H9 (cell line): ENCODE measurements at regions not wholly inside any gene's neighbourhood (a gene's known extent, or its start where the extent isn't known, plus 50 kb on each side); places are given as distances from the start of the nearest gene placed in this dataset.

Experiments
- DNase-seq: peaks from one replicate; pipeline ENCODE4 v3.0.0-alpha.2; 2017
- H2AFZ ChIP-seq: one replicate; pipeline ENCODE4 v1.6.1; 2013; ENCODE audit warnings: mild to moderate bottlenecking, low read length, control low read depth, moderate library complexity
- H2AK5ac ChIP-seq: 2 replicates; pipeline ENCODE4 v1.6.1; 2013; ENCODE audit warnings: low read length, control low read depth, mixed read lengths; ENCODE audit not compliant: insufficient read length
- H2BK120ac ChIP-seq: one replicate; pipeline ENCODE4 v1.6.1; 2013; ENCODE audit warnings: low read depth, mild to moderate bottlenecking, low read length, control low read depth, inconsistent platforms; ENCODE audit not compliant: poor library complexity, severe bottlenecking
- H2BK12ac ChIP-seq: 2 replicates; pipeline ENCODE4 v1.6.1; 2013; ENCODE audit warnings: low read length, control low read depth, mixed read lengths, low read depth; ENCODE audit not compliant: insufficient read length
- H2BK15ac ChIP-seq: 2 replicates; pipeline ENCODE4 v1.6.1; 2013; ENCODE audit warnings: low read depth, low read length, control low read depth
- H2BK20ac ChIP-seq: one replicate; pipeline ENCODE4 v1.6.1; 2013; ENCODE audit warnings: low read depth, mild to moderate bottlenecking, low read length, control low read depth, inconsistent platforms; ENCODE audit not compliant: poor library complexity, severe bottlenecking
- H2BK5ac ChIP-seq: 2 replicates; pipeline ENCODE4 v1.6.1; 2013; ENCODE audit warnings: low read length, control low read depth, mixed read lengths; ENCODE audit not compliant: insufficient read length
- H3K14ac ChIP-seq: 2 replicates; pipeline ENCODE4 v1.6.1; 2013; ENCODE audit warnings: low read length, control low read depth; ENCODE audit not compliant: insufficient read depth
- H3K18ac ChIP-seq: 2 replicates; pipeline ENCODE4 v1.6.1; 2013; ENCODE audit warnings: low read depth, mild to moderate bottlenecking, mixed read lengths, low read length, control low read depth; ENCODE audit not compliant: insufficient read length
- H3K23ac ChIP-seq: 2 replicates; pipeline ENCODE4 v1.6.1; 2013; ENCODE audit warnings: low read length, control low read depth, mixed read lengths, low read depth; ENCODE audit not compliant: insufficient read length
- H3K23me2 ChIP-seq: 2 replicates; pipeline ENCODE4 v1.6.1; 2013; ENCODE audit warnings: low read depth, mild to moderate bottlenecking, mixed read lengths, low read length, control low read depth; ENCODE audit not compliant: insufficient read length, poor library complexity, severe bottlenecking
- H3K27ac ChIP-seq: 2 replicates; pipeline ENCODE4 v1.5.1; 2013; ENCODE audit warnings: low read length, control low read depth, mixed read lengths, low read depth; ENCODE audit not compliant: insufficient read length
- H3K27me3 ChIP-seq: 2 replicates; pipeline ENCODE4 v1.6.1; 2013; ENCODE audit warnings: low read length, control low read depth, inconsistent platforms; ENCODE audit not compliant: insufficient read depth
- H3K4ac ChIP-seq: 2 replicates; pipeline ENCODE4 v1.6.1; 2013; ENCODE audit warnings: low read depth, mild to moderate bottlenecking, control low read depth, inconsistent platforms, low read length, moderate library complexity
- H3K4me1 ChIP-seq: 2 replicates; pipeline ENCODE4 v1.6.1; 2013; ENCODE audit warnings: low read length, control low read depth, inconsistent platforms; ENCODE audit not compliant: insufficient read depth
- H3K4me2 ChIP-seq: 2 replicates; pipeline ENCODE4 v1.6.1; 2013; ENCODE audit warnings: low read length, control low read depth, mixed read lengths; ENCODE audit not compliant: insufficient read length, insufficient read depth
- H3K56ac ChIP-seq: 2 replicates; pipeline ENCODE4 v1.6.1; 2013; ENCODE audit warnings: low read depth, mild to moderate bottlenecking, mixed read lengths, low read length, control low read depth; ENCODE audit not compliant: insufficient read length
- H3K79me1 ChIP-seq: 2 replicates; pipeline ENCODE4 v1.6.1; 2013; ENCODE audit warnings: low read depth, mild to moderate bottlenecking, moderate library complexity, low read length, control low read depth, inconsistent platforms; ENCODE audit not compliant: insufficient read depth, poor library complexity, severe bottlenecking
- H3K79me2 ChIP-seq: 2 replicates; pipeline ENCODE4 v1.6.1; 2013; ENCODE audit warnings: low read length, control low read depth, inconsistent platforms; ENCODE audit not compliant: insufficient read depth
- H3K9ac ChIP-seq: 2 replicates; pipeline ENCODE4 v1.6.1; 2013; ENCODE audit warnings: low read length, control low read depth, mixed read lengths; ENCODE audit not compliant: insufficient read length; ENCODE audit errors: extremely low read depth
- H3K9me3 ChIP-seq: one replicate; pipeline ENCODE4 v1.6.1; 2013; ENCODE audit warnings: low read depth, low read length, inconsistent platforms; ENCODE audit not compliant: control insufficient read depth
- H3T11ph ChIP-seq: one replicate; pipeline ENCODE4 v1.6.1; 2013; ENCODE audit warnings: mild to moderate bottlenecking, low read length, control low read depth, inconsistent platforms
- H4K20me1 ChIP-seq: one replicate; pipeline ENCODE4 v1.6.1; 2013; ENCODE audit not compliant: control insufficient read depth, insufficient read length, insufficient read depth
- H4K5ac ChIP-seq: 2 replicates; pipeline ENCODE4 v1.6.1; 2013; ENCODE audit warnings: low read depth, mild to moderate bottlenecking, mixed read lengths, low read length, control low read depth; ENCODE audit not compliant: insufficient read length
- H4K8ac ChIP-seq: replicated peaks from 2 replicates; pipeline ENCODE4 v1.6.1; 2013; ENCODE audit warnings: low read length, control low read depth, mixed read lengths, low read depth; ENCODE audit not compliant: insufficient read length
- H4K91ac ChIP-seq: 2 replicates; pipeline ENCODE4 v1.6.1; 2013; ENCODE audit warnings: low read depth, mild to moderate bottlenecking, moderate library complexity, mixed read lengths, low read length, control low read depth; ENCODE audit not compliant: insufficient read length
- H3K27ac Mint-ChIP-seq, 3 experiments: 2 replicates in 2 of 3; 3 replicates in 1 of 3; pipeline ENCODE4 v1.8.0; 2020 to 2021; ENCODE audit warnings: mixed read lengths in 3 of 3, mild to moderate bottlenecking in 1 of 3, moderate library complexity in 1 of 3
- H3K27me3 Mint-ChIP-seq: 2 replicates; pipeline ENCODE4 v1.8.0; 2021; ENCODE audit warnings: low read depth, mild to moderate bottlenecking, moderate library complexity, mixed read lengths
- H3K36me3 Mint-ChIP-seq, 3 experiments: 2 replicates in 2 of 3; 3 replicates in 1 of 3; pipeline ENCODE4 v1.8.0; 2020 to 2021; ENCODE audit warnings: low read depth in 3 of 3, mixed read lengths in 3 of 3; ENCODE audit not compliant: insufficient read depth in 1 of 3
- H3K4me1 Mint-ChIP-seq, 2 experiments: 2 replicates each; pipeline ENCODE4 v1.8.0; 2020; ENCODE audit warnings: mixed read lengths in 2 of 2
- H3K4me3 Mint-ChIP-seq, 2 experiments: 2 replicates in 1 of 2; 3 replicates in 1 of 2; pipeline ENCODE4 v1.8.0; 2020 to 2021; ENCODE audit warnings: mild to moderate bottlenecking in 2 of 2, mixed read lengths in 2 of 2, moderate library complexity in 1 of 2
- H3K9me3 Mint-ChIP-seq, 2 experiments: 2 replicates in 1 of 2; 3 replicates in 1 of 2; pipeline ENCODE4 v1.8.0; 2020; ENCODE audit warnings: mild to moderate bottlenecking in 2 of 2, mixed read lengths in 2 of 2, moderate library complexity in 1 of 2
- WGBS: extraction: QIAGEN DNeasy Blood & Tissue Kit; methylation state at CpG from one replicate; pipeline ENCODE4 v1.1.7; 2013; ENCODE audit warnings: missing lambda C conversion rate, low lambda C conversion rate, mixed read lengths; ENCODE audit not compliant: insufficient read length; ENCODE audit errors: extremely low coverage; 5-methylcytosine and 5-hydroxymethylcytosine counted together
- TF ChIP-seq, protein P1 (sequence below): fragments of 200-600 bp; sonication (generic); conservative IDR thresholded peaks from 3 replicates; pipeline ENCODE4 v1.8.0; 2021; ENCODE audit warnings: antibody characterized with exemption, mild to moderate bottlenecking

DNA sequence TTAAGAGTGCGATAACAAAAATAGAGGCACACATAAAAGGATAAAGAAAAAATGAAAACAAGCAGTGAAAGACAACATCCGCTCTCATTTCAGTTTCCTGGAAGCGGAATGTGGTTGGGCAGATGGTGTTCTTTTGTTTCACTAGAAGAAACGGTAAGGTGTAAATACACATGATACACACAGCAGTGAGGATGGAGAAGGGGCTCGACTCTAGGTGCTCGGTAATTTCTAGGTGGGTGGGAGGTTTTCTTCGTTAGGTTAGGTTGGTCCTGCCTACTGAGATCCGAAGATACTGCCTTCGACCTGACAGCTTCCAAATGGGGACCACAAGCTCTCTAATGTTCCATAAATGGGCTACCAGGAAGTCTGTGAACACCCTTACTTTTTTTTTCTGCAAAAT, 1082.5 kb downstream of the BCL11B start:
- Histone ChIP-seq H3K79me1 (no peaks in the 10 kb centered on the region), H3K79me2 (no peaks in the 10 kb centered on the region), H3K4me1 (no peaks in the 10 kb centered on the region), H3K18ac (no peak overlapping the region), H4K5ac (no peak overlapping the region), H4K91ac (no peak overlapping the region), H3K23ac (no peak overlapping the region), H4K20me1 (no peaks in the 10 kb centered on the region), H3K23me2 (no peaks in the 10 kb centered on the region), H3T11ph (no peak overlapping the region), H2BK20ac (no peak overlapping the region), H2BK12ac (no peak overlapping the region), H2BK5ac (no peak overlapping the region), H2AK5ac (no peak overlapping the region), H3K4me2 (no peak overlapping the region), H3K9me3 (no peaks in the 10 kb centered on the region), H3K4ac (no peak overlapping the region), H4K8ac (no peak overlapping the region), H3K56ac (no peak overlapping the region), H3K14ac (no peak overlapping the region), H3K27ac (no peak overlapping the region), H3K27me3 (no peaks in the 10 kb centered on the region), H3K9ac (no peak overlapping the region), H2BK120ac (no peak overlapping the region), H2AFZ (no peak overlapping the region), H2BK15ac (no peak overlapping the region)
- Mint-ChIP-seq H3K27me3 (no peaks in the 10 kb centered on the region; the same call in 1 of the 2 replicates), H3K4me3 (no peak overlapping the region), H3K9me3 (no peaks in the 10 kb centered on the region), H3K36me3 (no peaks in the 10 kb centered on the region), H3K27ac (no peak overlapping the region), H3K4me1 (no peaks in the 10 kb centered on the region)
- TF ChIP-seq, protein P1, sequence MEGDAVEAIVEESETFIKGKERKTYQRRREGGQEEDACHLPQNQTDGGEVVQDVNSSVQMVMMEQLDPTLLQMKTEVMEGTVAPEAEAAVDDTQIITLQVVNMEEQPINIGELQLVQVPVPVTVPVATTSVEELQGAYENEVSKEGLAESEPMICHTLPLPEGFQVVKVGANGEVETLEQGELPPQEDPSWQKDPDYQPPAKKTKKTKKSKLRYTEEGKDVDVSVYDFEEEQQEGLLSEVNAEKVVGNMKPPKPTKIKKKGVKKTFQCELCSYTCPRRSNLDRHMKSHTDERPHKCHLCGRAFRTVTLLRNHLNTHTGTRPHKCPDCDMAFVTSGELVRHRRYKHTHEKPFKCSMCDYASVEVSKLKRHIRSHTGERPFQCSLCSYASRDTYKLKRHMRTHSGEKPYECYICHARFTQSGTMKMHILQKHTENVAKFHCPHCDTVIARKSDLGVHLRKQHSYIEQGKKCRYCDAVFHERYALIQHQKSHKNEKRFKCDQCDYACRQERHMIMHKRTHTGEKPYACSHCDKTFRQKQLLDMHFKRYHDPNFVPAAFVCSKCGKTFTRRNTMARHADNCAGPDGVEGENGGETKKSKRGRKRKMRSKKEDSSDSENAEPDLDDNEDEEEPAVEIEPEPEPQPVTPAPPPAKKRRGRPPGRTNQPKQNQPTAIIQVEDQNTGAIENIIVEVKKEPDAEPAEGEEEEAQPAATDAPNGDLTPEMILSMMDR: no peak
- DNase-seq: no peak
- WGBS: no CpG with 5 or more reads among the region's 9 CpGs
